HCT116 (cell line): ENCODE measurements at regions not wholly inside any gene's neighbourhood (a gene's known extent, or its start where the extent isn't known, plus 50 kb on each side); places are given as distances from the start of the nearest gene placed in this dataset.

Experiments used
- ATAC-seq: fragments of 200-7000 bp; cut with Tn5 transposase; 2 replicates; pipeline ENCODE4 v1.9.1; 2020; ENCODE audit warnings: mild to moderate bottlenecking, moderate library complexity
- BruUV-seq: library from RNA; stranded (reverse); fragments of 400-500 nt; replicated peaks from 2 replicates; lab custom pipeline; 2021; lab: Mats Ljungman, UMichigan
- CTCF ChIA-PET: fragments of 300-600 bp; sonication (Branson Sonifier 250); formaldehyde crosslinking; loops from one replicate; lab custom pipeline; 2021; ENCODE audit warnings: antibody characterized with exemption; lab: Charles Lee
- POLR2A ChIA-PET: fragments of 300-600, 350-600 bp; sonication (Branson Sonifier 250); formaldehyde crosslinking; loops from one replicate; lab custom pipeline; 2021; ENCODE audit warnings: antibody characterized with exemption; lab: Charles Lee
- RAD21 ChIA-PET, 2 experiments: fragments of 300-600 bp; sonication (Branson Sonifier 250); formaldehyde crosslinking; loops; one replicate each; lab custom pipeline; 2023; ENCODE audit warnings: low total read pairs in 2 of 2; ENCODE audit not compliant: uncharacterized antibody in 2 of 2, unreplicated experiment in 2 of 2, low non-redundant PET in 1 of 2; lab: Charles Lee
- DNase-seq: peaks from one replicate; pipeline ENCODE4 v3.0.0-alpha.2; 2010; ENCODE audit warnings: low read depth, low spot score
- H2AFZ ChIP-seq: fragments of 200-600 bp; shearing (Covaris generic), sonication (generic); 2 replicates; pipeline ENCODE4 v1.6.1; 2017; ENCODE audit warnings: low read depth, mixed run types, mixed read lengths, antibody characterized with exemption, low read length; ENCODE audit not compliant: poor library complexity, severe bottlenecking
- H3K27ac ChIP-seq: 2 replicates; pipeline ENCODE4 v1.5.1; 2012; ENCODE audit warnings: low read depth, low read length
- H3K27me3 ChIP-seq: fragments of 200-600 bp; sonication (generic); 2 replicates; pipeline ENCODE4 v1.6.1; 2016; ENCODE audit warnings: mixed run types, low read length, mixed read lengths; ENCODE audit not compliant: insufficient read depth
- H3K36me3 ChIP-seq, 2 experiments: fragments of 200-500 bp in 1 of 2; fragments of 200-600 bp in 1 of 2; sonication (Bioruptor generic) in 1 of 2; sonication (generic) in 1 of 2; 2 replicates each; pipeline versions ENCODE4 v1.5.1 to v1.6.1; 2014 to 2016; ENCODE audit warnings: low read length in 2 of 2, inconsistent platforms in 1 of 2, mixed read lengths in 1 of 2, mixed run types in 1 of 2; ENCODE audit not compliant: insufficient read depth in 2 of 2, control insufficient read depth in 1 of 2
- H3K4me1 ChIP-seq, 2 experiments: fragments of 200-600 bp in 1 of 2; sonication (generic) in 1 of 2; 2 replicates each; pipeline versions ENCODE4 v1.5.1 to v1.6.1; 2012 to 2017; ENCODE audit warnings: low read length in 2 of 2, inconsistent platforms in 1 of 2, mild to moderate bottlenecking in 1 of 2, mixed read lengths in 1 of 2, mixed run types in 1 of 2, moderate library complexity in 1 of 2; ENCODE audit not compliant: insufficient read depth in 2 of 2, control insufficient read depth in 1 of 2
- H3K4me2 ChIP-seq: fragments of 200-600 bp; sonication (generic); 2 replicates; pipeline ENCODE4 v1.6.1; 2017; ENCODE audit warnings: mixed run types, low read length, mixed read lengths
- H3K4me3 ChIP-seq, 2 experiments: fragments of 200-600 bp in 1 of 2; sonication (generic) in 1 of 2; replicated peaks in 1 of 2; 2 replicates each; pipeline ENCODE4 v1.5.1; 2011 to 2016; ENCODE audit warnings: low read length in 2 of 2, control low read depth in 1 of 2, low read depth in 1 of 2, mild to moderate bottlenecking in 1 of 2, mixed read lengths in 1 of 2, mixed run types in 1 of 2
- H3K79me2 ChIP-seq: fragments of 200-600 bp; sonication (generic); 2 replicates; pipeline ENCODE4 v1.6.1; 2017; ENCODE audit warnings: mild to moderate bottlenecking, mixed run types, low read length, moderate library complexity, mixed read lengths; ENCODE audit not compliant: insufficient read depth
- H3K9ac ChIP-seq: fragments of 200-600 bp; sonication (generic); 2 replicates; pipeline ENCODE4 v1.6.1; 2016; ENCODE audit warnings: low read length, mixed read lengths
- H3K9me2 ChIP-seq: fragments of 200-600 bp; sonication (generic), shearing (Covaris generic); 2 replicates; pipeline ENCODE4 v1.6.1; 2017; ENCODE audit warnings: mixed run types, mild to moderate bottlenecking, moderate library complexity; ENCODE audit not compliant: insufficient read depth
- H3K9me3 ChIP-seq, 2 experiments: fragments of 200-500 bp in 1 of 2; fragments of 200-600 bp in 1 of 2; sonication (Bioruptor generic) in 1 of 2; sonication (generic) in 1 of 2; 2 replicates each; pipeline ENCODE4 v1.6.1; 2014 to 2017; ENCODE audit warnings: low read length in 2 of 2, mixed read lengths in 2 of 2, inconsistent platforms in 1 of 2, low read depth in 1 of 2, mild to moderate bottlenecking in 1 of 2, mixed run types in 1 of 2, moderate library complexity in 1 of 2; ENCODE audit not compliant: control insufficient read depth in 1 of 2, insufficient read depth in 1 of 2
- H4K20me1 ChIP-seq: fragments of 200-600 bp; sonication (generic), shearing (Covaris generic); 2 replicates; pipeline ENCODE4 v1.6.1; 2017; ENCODE audit warnings: mixed run types, mild to moderate bottlenecking, moderate library complexity; ENCODE audit not compliant: insufficient read depth
- ATF3 ChIP-seq: IDR thresholded peaks from 2 replicates; pipeline ENCODE4 v1.6.1; 2012
- CBX3 ChIP-seq: IDR thresholded peaks from 2 replicates; pipeline ENCODE4 v1.6.1; 2012; ENCODE audit warnings: low read depth
- CEBPB ChIP-seq: IDR thresholded peaks from 2 replicates; pipeline ENCODE4 v1.6.1; 2012; ENCODE audit warnings: low read depth
- EGR1 ChIP-seq: IDR thresholded peaks from 2 replicates; pipeline ENCODE4 v1.6.1; 2012; ENCODE audit warnings: low read depth
- FOSL1 ChIP-seq: IDR thresholded peaks from 2 replicates; pipeline ENCODE4 v1.6.1; 2012; ENCODE audit warnings: low read depth
- JUND ChIP-seq: IDR thresholded peaks from 2 replicates; pipeline ENCODE4 v1.6.1; 2012
- MAX ChIP-seq: IDR thresholded peaks from 2 replicates; pipeline ENCODE4 v1.6.1; 2012
- POLR2A ChIP-seq: IDR thresholded peaks from 2 replicates; pipeline ENCODE4 v1.7.0; 2011; ENCODE audit warnings: borderline replicate concordance; ENCODE audit not compliant: insufficient read depth, insufficient read length; ENCODE audit errors: extremely low read depth
- POLR2AphosphoS5 ChIP-seq: IDR thresholded peaks from 2 replicates; pipeline ENCODE4 v1.6.1; 2011; ENCODE audit warnings: mild to moderate bottlenecking, low read depth, low read length, moderate library complexity
- RAD21 ChIP-seq: IDR thresholded peaks from 2 replicates; pipeline ENCODE4 v1.6.1; 2012; ENCODE audit warnings: low read depth, mild to moderate bottlenecking
- REST ChIP-seq: IDR thresholded peaks from 2 replicates; pipeline ENCODE4 v1.6.1; 2012; ENCODE audit warnings: low read depth
- SIN3A ChIP-seq: IDR thresholded peaks from 2 replicates; pipeline ENCODE4 v1.6.1; 2012; ENCODE audit warnings: low read depth
- SP1 ChIP-seq: IDR thresholded peaks from 2 replicates; pipeline ENCODE4 v1.6.1; 2012; ENCODE audit warnings: low read depth
- SRF ChIP-seq: IDR thresholded peaks from 2 replicates; pipeline ENCODE4 v1.6.1; 2012; ENCODE audit warnings: low read depth
- TCF7L2 ChIP-seq: IDR thresholded peaks from 2 replicates; pipeline ENCODE4 v1.7.0; 2011; ENCODE audit warnings: borderline replicate concordance, inconsistent platforms; ENCODE audit not compliant: insufficient read depth, insufficient read length; ENCODE audit errors: extremely low read depth
- YY1 ChIP-seq: IDR thresholded peaks from 2 replicates; pipeline ENCODE4 v1.6.1; 2011; ENCODE audit warnings: low read length, low read depth, moderate library complexity, mild to moderate bottlenecking; ENCODE audit not compliant: insufficient replicate concordance; ENCODE audit errors: extremely low read depth
- ZFX ChIP-seq: fragments of 450-650 bp; IDR thresholded peaks from 2 replicates; pipeline ENCODE4 v1.6.1; 2017
- intact Hi-C: fragments of 100-400 bp; cut with micrococcal nuclease; formaldehyde crosslinking; loops from 2 replicates; pipeline ENCODE4 v1.10.0; 2022
- TF ChIP-seq, protein P1 (sequence below): IDR thresholded peaks from 2 replicates; pipeline ENCODE4 v1.6.1; 2011; ENCODE audit warnings: mild to moderate bottlenecking, low read length, moderate library complexity; ENCODE audit not compliant: insufficient replicate concordance; ENCODE audit errors: extremely low read depth
- TF ChIP-seq, protein P2 (sequence below), 3 experiments: fragments of 200-600 bp in 1 of 3; sonication (generic) in 1 of 3; IDR thresholded peaks in 2 of 3; conservative IDR thresholded peaks in 1 of 3; 2 replicates each; pipeline ENCODE4 v1.5.1; 2012 to 2017; ENCODE audit warnings: low read depth in 2 of 3, low read length in 2 of 3, antibody characterized with exemption in 1 of 3, borderline replicate concordance in 1 of 3, control low read depth in 1 of 3, mild to moderate bottlenecking in 1 of 3, mixed read lengths in 1 of 3, mixed run types in 1 of 3, moderate library complexity in 1 of 3; ENCODE audit not compliant: insufficient read depth in 1 of 3

- BruUV-seq: no TSS peak
- H3K9ac ChIP-seq: no peak overlapping the region
- no peaks in the 10 kb centered on the region for H3K9me3 ChIP-seq
- H3K9me2 ChIP-seq: no peaks in the 10 kb centered on the region
- no peak overlapping the region for H3K27ac ChIP-seq
- no peak for ATAC-seq
- H3K4me3 ChIP-seq: no peak overlapping the region
- ChIA-PET CTCF (no interaction called here), POLR2A (no interaction called here), RAD21 (no interaction called here)
- no peak overlapping the region for H3K4me2 ChIP-seq
- no peak for DNase-seq
- no peaks in the 10 kb centered on the region for H3K4me1 ChIP-seq
- no peaks in the 10 kb centered on the region for H3K36me3 ChIP-seq
- no peaks in the 10 kb centered on the region for H3K79me2 ChIP-seq
- intact Hi-C loops: no loop called here
- H2AFZ ChIP-seq: no peak overlapping the region
- TF ChIP-seq TCF7L2 (no peak), ATF3 (no peak), REST (no peak), ZFX (no peak), MAX (no peak), JUND (no peak), FOSL1 (no peak), RAD21 (no peak), EGR1 (no peak), SIN3A (no peak), SRF (no peak), SP1 (no peak), POLR2AphosphoS5 (no peak), CBX3 (no peak), YY1 (no peak), CEBPB (no peak), POLR2A (no peak)
- TF ChIP-seq, protein P1, sequence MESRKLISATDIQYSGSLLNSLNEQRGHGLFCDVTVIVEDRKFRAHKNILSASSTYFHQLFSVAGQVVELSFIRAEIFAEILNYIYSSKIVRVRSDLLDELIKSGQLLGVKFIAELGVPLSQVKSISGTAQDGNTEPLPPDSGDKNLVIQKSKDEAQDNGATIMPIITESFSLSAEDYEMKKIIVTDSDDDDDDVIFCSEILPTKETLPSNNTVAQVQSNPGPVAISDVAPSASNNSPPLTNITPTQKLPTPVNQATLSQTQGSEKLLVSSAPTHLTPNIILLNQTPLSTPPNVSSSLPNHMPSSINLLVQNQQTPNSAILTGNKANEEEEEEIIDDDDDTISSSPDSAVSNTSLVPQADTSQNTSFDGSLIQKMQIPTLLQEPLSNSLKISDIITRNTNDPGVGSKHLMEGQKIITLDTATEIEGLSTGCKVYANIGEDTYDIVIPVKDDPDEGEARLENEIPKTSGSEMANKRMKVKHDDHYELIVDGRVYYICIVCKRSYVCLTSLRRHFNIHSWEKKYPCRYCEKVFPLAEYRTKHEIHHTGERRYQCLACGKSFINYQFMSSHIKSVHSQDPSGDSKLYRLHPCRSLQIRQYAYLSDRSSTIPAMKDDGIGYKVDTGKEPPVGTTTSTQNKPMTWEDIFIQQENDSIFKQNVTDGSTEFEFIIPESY: no peak
- TF ChIP-seq, protein P2, sequence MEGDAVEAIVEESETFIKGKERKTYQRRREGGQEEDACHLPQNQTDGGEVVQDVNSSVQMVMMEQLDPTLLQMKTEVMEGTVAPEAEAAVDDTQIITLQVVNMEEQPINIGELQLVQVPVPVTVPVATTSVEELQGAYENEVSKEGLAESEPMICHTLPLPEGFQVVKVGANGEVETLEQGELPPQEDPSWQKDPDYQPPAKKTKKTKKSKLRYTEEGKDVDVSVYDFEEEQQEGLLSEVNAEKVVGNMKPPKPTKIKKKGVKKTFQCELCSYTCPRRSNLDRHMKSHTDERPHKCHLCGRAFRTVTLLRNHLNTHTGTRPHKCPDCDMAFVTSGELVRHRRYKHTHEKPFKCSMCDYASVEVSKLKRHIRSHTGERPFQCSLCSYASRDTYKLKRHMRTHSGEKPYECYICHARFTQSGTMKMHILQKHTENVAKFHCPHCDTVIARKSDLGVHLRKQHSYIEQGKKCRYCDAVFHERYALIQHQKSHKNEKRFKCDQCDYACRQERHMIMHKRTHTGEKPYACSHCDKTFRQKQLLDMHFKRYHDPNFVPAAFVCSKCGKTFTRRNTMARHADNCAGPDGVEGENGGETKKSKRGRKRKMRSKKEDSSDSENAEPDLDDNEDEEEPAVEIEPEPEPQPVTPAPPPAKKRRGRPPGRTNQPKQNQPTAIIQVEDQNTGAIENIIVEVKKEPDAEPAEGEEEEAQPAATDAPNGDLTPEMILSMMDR (IDR thresholded peaks at IDR 0.05 in 2 of 3, conservative IDR thresholded peaks at IDR 0.05 in 1 of 3; ENCODE audit: borderline replicate concordance in 1 of 3, insufficient read depth in 1 of 3, low read depth in 2 of 3, low read length in 2 of 3): no peak
- peaks cover 14% of the 10 kb centered on the region; the same call in 1 of the 2 replicates for H3K27me3 ChIP-seq
- no peaks in the 10 kb centered on the region for H4K20me1 ChIP-seq
Observed at GRCh38 chr1:101394041-101394440, 157.2 kb downstream of the S1PR1 start.
